ENCODE measurements at regions not wholly inside any gene's neighbourhood (a gene's known extent, or its start where the extent isn't known, plus 50 kb on each side); places are given as distances from the start of the nearest gene placed in this dataset.

GRCh38 chr3:109229174-109229847 lies 87.0 kb downstream of the DPPA2 start:
- ATAC-seq, result no peak
- CTCF ChIA-PET, result no interaction called here

GRCh38 chr3:109234300-109234699 lies 82.0 kb downstream of the DPPA2 start:
- H3K27ac ChIP-seq, result no peak overlapping the region
- H3K4me2 ChIP-seq, result no peak overlapping the region
- no peak overlapping the region for H3K4me3 ChIP-seq
- FAIRE-seq, result no peak
- H3K4me1 ChIP-seq, result no peaks in the 10 kb centered on the region
- DNase-seq (ENCODE audit: low read depth in 1 of 2, low spot score in 1 of 2), result no peak
- CTCF ChIA-PET, result no interaction called here
- no peak for TF ChIP-seq HOXB5 (CRISPR knock-in tag; IDR thresholded peaks at IDR 0.05)
- TF ChIP-seq MAZ (IDR thresholded peaks at IDR 0.05; ENCODE audit: borderline replicate concordance, low read depth, low read length), result no peak
- TF ChIP-seq JUNB (IDR thresholded peaks at IDR 0.05), result no peak
- no peak for TF ChIP-seq ESRRA (IDR thresholded peaks at IDR 0.05; ENCODE audit: borderline replicate concordance, low read length)
- TF ChIP-seq ZSCAN20 (CRISPR knock-in tag; IDR thresholded peaks at IDR 0.05), result no peak
- TF ChIP-seq HOXA7 (CRISPR knock-in tag; IDR thresholded peaks at IDR 0.05), result no peak
- no peak for TF ChIP-seq RFX5 (IDR thresholded peaks at IDR 0.05)
- TF ChIP-seq RCOR1 (IDR thresholded peaks at IDR 0.05; ENCODE audit: low read depth, low read length), result no peak
- no peak for TF ChIP-seq POLR2AphosphoS2 (conservative IDR thresholded peaks at IDR 0.05; ENCODE audit: low read length)
- POLR2A ChIA-PET, result no interaction called here
- H3K9me3 ChIP-seq, result no peaks in the 10 kb centered on the region
- 45% methylated on average over 5 of the region's 5 CpGs for WGBS (ENCODE audit: missing lambda C conversion rate)
- no peak for ATAC-seq

More at GRCh38 chr3:109229174-109229847, 87.0 kb downstream of the DPPA2 start:
- Histone ChIP-seq H3K4me2 (no peak overlapping the region), H3K27ac (no peak overlapping the region), H3K4me3 (no peak overlapping the region), H3K4me1 (no peaks in the 10 kb centered on the region), H3K9me3 (no peaks in the 10 kb centered on the region)
- FAIRE-seq, result no peak
- DNase-seq (ENCODE audit: low read depth in 1 of 2, low spot score in 1 of 2), result no peak
- WGBS (ENCODE audit: missing lambda C conversion rate), result 25% methylated on average over 3 of the region's 3 CpGs
- POLR2A ChIA-PET, result no interaction called here
- no peak for TF ChIP-seq KDM5A (IDR thresholded peaks at IDR 0.05)
- no peak for TF ChIP-seq GATA3 (IDR thresholded peaks at IDR 0.05; ENCODE audit: borderline replicate concordance)
- TF ChIP-seq ZNF302 (CRISPR knock-in tag; IDR thresholded peaks at IDR 0.05), result no peak
- no peak for TF ChIP-seq CBX2 (IDR thresholded peaks at IDR 0.05; ENCODE audit: borderline replicate concordance, low read depth)
- TF ChIP-seq NR3C1 (IDR thresholded peaks at IDR 0.05), result no peak
- TF ChIP-seq USF2 (IDR thresholded peaks at IDR 0.05), result no peak

GRCh38 chr3:109241459-109242186 lies 74.7 kb downstream of the DPPA2 start:
- DNase-seq (ENCODE audit: low read depth in 1 of 2, low spot score in 1 of 2), result no peak
- ChIA-PET CTCF (no interaction called here), POLR2A (no interaction called here)
- Histone ChIP-seq H3K4me2 (no peak overlapping the region), H3K27ac (no peak overlapping the region), H3K9me3 (no peaks in the 10 kb centered on the region), H3K4me3 (no peak overlapping the region), H3K4me1 (no peaks in the 10 kb centered on the region)
- FAIRE-seq, result no peak
- 39% methylated on average over 5 of the region's 5 CpGs for WGBS (ENCODE audit: missing lambda C conversion rate)
- TF ChIP-seq EHMT2 (IDR thresholded peaks at IDR 0.05; ENCODE audit: low read depth) (no peak), GATA3 (IDR thresholded peaks at IDR 0.05; ENCODE audit: borderline replicate concordance) (no peak), PBX3 (IDR thresholded peaks at IDR 0.05) (no peak), MAX (IDR thresholded peaks at IDR 0.05) (no peak), POLR2AphosphoS2 (conservative IDR thresholded peaks at IDR 0.05; ENCODE audit: low read length) (no peak), CHD4 (IDR thresholded peaks at IDR 0.05; ENCODE audit: borderline replicate concordance) (no peak), KDM5A (IDR thresholded peaks at IDR 0.05) (no peak), HOXB5 (CRISPR knock-in tag; IDR thresholded peaks at IDR 0.05) (no peak), REST (IDR thresholded peaks at IDR 0.05) (no peak)
- no peak for ATAC-seq
